SK-N-MC (cell line): ENCODE measurements at regions not wholly inside any gene's neighbourhood (a gene's known extent, or its start where the extent isn't known, plus 50 kb on each side); places are given as distances from the start of the nearest gene placed in this dataset.

Experiments
- EZH2 ChIP-seq: fragments of 200-600 bp; sonication (generic); IDR thresholded peaks from one replicate; pipeline ENCODE4 v1.6.1; 2017; ENCODE audit warnings: antibody characterized with exemption
- POLR2AphosphoS5 ChIP-seq: IDR thresholded peaks from 2 replicates; pipeline ENCODE4 v1.6.1; 2012; ENCODE audit warnings: mild to moderate bottlenecking, low read depth, low read length, borderline replicate concordance

DNA sequence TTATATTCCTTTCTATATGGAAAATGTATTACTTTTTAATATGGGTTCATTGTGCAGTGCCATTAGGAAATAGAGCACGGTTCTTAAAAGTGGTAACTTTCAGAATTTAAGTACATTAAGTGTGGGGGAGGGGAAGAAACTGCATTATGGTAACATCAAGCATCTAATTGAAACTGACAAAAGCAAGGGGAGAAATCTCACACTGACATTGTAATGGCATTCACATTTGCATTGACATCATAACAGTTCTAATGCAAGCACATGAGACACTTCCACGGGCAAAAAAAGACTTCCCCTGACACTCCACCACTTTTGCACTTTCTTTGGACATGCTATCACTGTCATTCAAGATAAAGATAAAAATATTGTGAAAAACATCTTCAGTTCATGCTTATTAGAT lies 431.3 kb upstream of the SMIM21 start:
- TF ChIP-seq POLR2AphosphoS5 (no peak), EZH2 (no peak)
